OCI-LY3 (cell line): ENCODE measurements at regions not wholly inside any gene's neighbourhood (a gene's known extent, or its start where the extent isn't known, plus 50 kb on each side); places are given as distances from the start of the nearest gene placed in this dataset.

Experiments used
- H2AFZ ChIP-seq: fragments of 200-600, 300-600 bp; shearing (Covaris generic); 2 replicates; pipeline ENCODE4 v1.6.0; 2014; ENCODE audit warnings: antibody characterized with exemption, low read depth, low read length
- H3K27ac ChIP-seq: fragments of 200-600, 300-600 bp; sonication (generic); 2 replicates; pipeline ENCODE4 v1.5.1; 2014; ENCODE audit warnings: mild to moderate bottlenecking, low read length, moderate library complexity, mixed read lengths
- H3K27me3 ChIP-seq: fragments of 200-600, 300-600 bp; sonication (generic); 2 replicates; pipeline ENCODE4 v1.6.1; 2014; ENCODE audit warnings: low read depth, low read length, mixed read lengths
- H3K36me3 ChIP-seq: fragments of 200-600, 300-600 bp; sonication (generic); replicated peaks from 2 replicates; pipeline ENCODE3; 2014; ENCODE audit warnings: low read depth, low read length, mixed read lengths
- H3K4me1 ChIP-seq: fragments of 300-600, 200-600 bp; sonication (generic); 2 replicates; pipeline ENCODE4 v1.6.1; 2014; ENCODE audit warnings: low read length, mixed read lengths
- H3K4me2 ChIP-seq: fragments of 200-600, 300-600 bp; sonication (generic); 2 replicates; pipeline ENCODE4 v1.6.1; 2014; ENCODE audit warnings: low read length, mixed read lengths
- H3K4me3 ChIP-seq: fragments of 300-600, 200-600 bp; sonication (generic); 2 replicates; pipeline ENCODE4 v1.5.1; 2014; ENCODE audit warnings: antibody characterized with exemption, mild to moderate bottlenecking, low read length, moderate library complexity
- H3K79me2 ChIP-seq: fragments of 300-600, 200-600 bp; shearing (Covaris generic); 2 replicates; pipeline ENCODE4 v1.6.1; 2014; ENCODE audit warnings: mild to moderate bottlenecking, low read length, mixed read lengths
- H3K9ac ChIP-seq: fragments of 300-600, 200-600 bp; shearing (Covaris generic); 2 replicates; pipeline ENCODE4 v1.6.0; 2014; ENCODE audit warnings: mild to moderate bottlenecking, low read length, moderate library complexity
- H3K9me3 ChIP-seq: fragments of 200-600, 300-600 bp; shearing (Covaris generic); 2 replicates; pipeline ENCODE4 v1.6.1; 2014; ENCODE audit warnings: low read length, mixed read lengths; ENCODE audit not compliant: insufficient read depth
- H4K20me1 ChIP-seq: fragments of 200-600, 300-600 bp; sonication (generic); 2 replicates; pipeline ENCODE4 v1.6.1; 2016; ENCODE audit warnings: low read length, mixed read lengths; ENCODE audit not compliant: insufficient read depth
- CTCF ChIP-seq: fragments of 200-600, 300-600 bp; sonication (generic); IDR thresholded peaks from 2 replicates; pipeline ENCODE4 v1.5.1; 2014; ENCODE audit warnings: antibody characterized with exemption, low read length, low read depth
- EZH2phosphoT487 ChIP-seq: fragments of 200-600 bp; shearing (Covaris generic); IDR thresholded peaks from 2 replicates; pipeline ENCODE4 v1.6.1; 2018; ENCODE audit warnings: antibody characterized with exemption, mixed run types, low read depth

GRCh38 chr2:19744456-19745199, 157.2 kb downstream of the TTC32 start:
- no peaks in the 10 kb centered on the region for H3K27me3 ChIP-seq
- no peaks in the 10 kb centered on the region for H3K9me3 ChIP-seq
- TF ChIP-seq CTCF, result no peak
- TF ChIP-seq EZH2phosphoT487, result no peak
- no peak overlapping the region for H3K4me3 ChIP-seq
- no peak overlapping the region for H3K27ac ChIP-seq
- H4K20me1 ChIP-seq, result no peaks in the 10 kb centered on the region
- H3K79me2 ChIP-seq, result no peaks in the 10 kb centered on the region
- 0 out of 2 replicates have a peak, but pooled peaks cover 6% of the 10 kb centered on the region for H3K4me1 ChIP-seq
- no peaks in the 10 kb centered on the region for H3K36me3 ChIP-seq
- no peak overlapping the region for H3K4me2 ChIP-seq
- H3K9ac ChIP-seq, result no peak overlapping the region
- H2AFZ ChIP-seq, result no peak overlapping the region

- Histone ChIP-seq H4K20me1 (no peaks in the 10 kb centered on the region), H3K27ac (no peak overlapping the region), H3K36me3 (no peaks in the 10 kb centered on the region), H3K9ac (no peak overlapping the region), H3K4me2 (no peak overlapping the region), H3K79me2 (no peaks in the 10 kb centered on the region), H3K4me1 (0 out of 2 replicates have a peak, but pooled peaks cover 6% of the 10 kb centered on the region), H2AFZ (no peak overlapping the region), H3K27me3 (no peaks in the 10 kb centered on the region), H3K4me3 (no peak overlapping the region), H3K9me3 (no peaks in the 10 kb centered on the region)
- no peak for TF ChIP-seq CTCF
These were observed 158.1 kb downstream of the TTC32 start for GRCh38 chr2:19743641-19744040.

GRCh38 chr2:19742872-19743271, 158.9 kb downstream of the TTC32 start:
- Histone ChIP-seq H3K9ac (no peak overlapping the region), H3K36me3 (no peaks in the 10 kb centered on the region), H4K20me1 (no peaks in the 10 kb centered on the region), H3K4me3 (no peak overlapping the region), H3K9me3 (no peaks in the 10 kb centered on the region), H3K27me3 (no peaks in the 10 kb centered on the region), H3K4me1 (0 out of 2 replicates have a peak, but pooled peaks cover 6% of the 10 kb centered on the region), H3K79me2 (no peaks in the 10 kb centered on the region), H3K27ac (no peak overlapping the region), H2AFZ (no peak overlapping the region), H3K4me2 (no peak overlapping the region)
- no peak for TF ChIP-seq EZH2phosphoT487
- TF ChIP-seq CTCF, result no peak

- Histone ChIP-seq H2AFZ (no peak overlapping the region), H3K27me3 (no peaks in the 10 kb centered on the region), H4K20me1 (no peaks in the 10 kb centered on the region), H3K9ac (no peak overlapping the region), H3K4me3 (no peak overlapping the region), H3K79me2 (no peaks in the 10 kb centered on the region), H3K4me2 (no peak overlapping the region), H3K27ac (no peak overlapping the region), H3K36me3 (no peaks in the 10 kb centered on the region), H3K9me3 (no peaks in the 10 kb centered on the region), H3K4me1 (no peaks in the 10 kb centered on the region)
- TF ChIP-seq EZH2phosphoT487 (no peak), CTCF (no peak)
These were observed 162.5 kb downstream of the TTC32 start for GRCh38 chr2:19739256-19739655.
